Spleen (tissue), 7 donors: ENCODE measurements at regions not wholly inside any gene's neighbourhood (a gene's known extent, or its start where the extent isn't known, plus 50 kb on each side); places are given as distances from the start of the nearest gene placed in this dataset.

Experiments used
- POLR2A ChIP-seq, 3 donors: fragments of 450-650 bp; IDR thresholded peaks; one replicate each; pipeline ENCODE4 v1.5.1; 2017; ENCODE audit warnings: antibody characterized with exemption in 3 of 3, mild to moderate bottlenecking in 1 of 3
- POLR2AphosphoS5 ChIP-seq, 3 donors: sonication (generic); formaldehyde crosslinking; IDR thresholded peaks; one replicate each; pipeline ENCODE4 v1.5.1; 2017; ENCODE audit warnings: antibody characterized with exemption in 3 of 3
- TF ChIP-seq, protein P1 (sequence below), 11 experiments: fragments of 200-600 bp in 7 of 11; fragments of 450-650 bp in 4 of 11; sonication (generic) in 4 of 11; IDR thresholded peaks in 8 of 11; conservative IDR thresholded peaks in 3 of 11; 1 replicate in 7 of 11; 2 replicates in 4 of 11; pipeline versions ENCODE4 v1.4.0 to v1.8.0; 2016 to 2021; ENCODE audit warnings: antibody characterized with exemption in 11 of 11, inconsistent platforms in 4 of 11, mild to moderate bottlenecking in 1 of 11
- donor health status: DM: no; HTN: no; CAD: no; lungs with moderate emphysema.
- donor health status: DM: no; HTN: no; CAD: no.
- donor health status: DM: no; HTN: no; CAD: no.

DNA sequence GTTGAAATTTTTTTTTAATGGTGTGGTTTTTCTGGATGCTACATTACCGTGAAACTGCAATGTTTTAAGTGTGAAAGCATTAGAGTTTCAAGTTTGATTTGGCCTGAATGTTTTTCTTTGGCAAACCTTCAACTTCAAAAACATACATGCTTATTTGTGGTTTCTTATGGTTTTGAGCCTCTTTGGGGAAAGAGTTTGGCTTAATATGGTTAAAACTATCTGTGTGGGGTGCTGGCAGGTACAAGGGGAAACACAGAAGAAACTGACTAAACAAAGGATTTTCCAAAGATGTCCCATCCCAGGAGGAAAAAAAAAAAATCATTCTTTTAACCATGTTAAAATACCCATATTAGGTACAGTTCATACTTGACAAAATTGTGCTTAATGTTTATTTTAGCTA is 121.1 kb downstream of the HGF start:
- TF ChIP-seq POLR2A (IDR thresholded peaks at IDR 0.05) (no peak), POLR2AphosphoS5 (IDR thresholded peaks at IDR 0.05) (no peak)
- TF ChIP-seq, protein P1, sequence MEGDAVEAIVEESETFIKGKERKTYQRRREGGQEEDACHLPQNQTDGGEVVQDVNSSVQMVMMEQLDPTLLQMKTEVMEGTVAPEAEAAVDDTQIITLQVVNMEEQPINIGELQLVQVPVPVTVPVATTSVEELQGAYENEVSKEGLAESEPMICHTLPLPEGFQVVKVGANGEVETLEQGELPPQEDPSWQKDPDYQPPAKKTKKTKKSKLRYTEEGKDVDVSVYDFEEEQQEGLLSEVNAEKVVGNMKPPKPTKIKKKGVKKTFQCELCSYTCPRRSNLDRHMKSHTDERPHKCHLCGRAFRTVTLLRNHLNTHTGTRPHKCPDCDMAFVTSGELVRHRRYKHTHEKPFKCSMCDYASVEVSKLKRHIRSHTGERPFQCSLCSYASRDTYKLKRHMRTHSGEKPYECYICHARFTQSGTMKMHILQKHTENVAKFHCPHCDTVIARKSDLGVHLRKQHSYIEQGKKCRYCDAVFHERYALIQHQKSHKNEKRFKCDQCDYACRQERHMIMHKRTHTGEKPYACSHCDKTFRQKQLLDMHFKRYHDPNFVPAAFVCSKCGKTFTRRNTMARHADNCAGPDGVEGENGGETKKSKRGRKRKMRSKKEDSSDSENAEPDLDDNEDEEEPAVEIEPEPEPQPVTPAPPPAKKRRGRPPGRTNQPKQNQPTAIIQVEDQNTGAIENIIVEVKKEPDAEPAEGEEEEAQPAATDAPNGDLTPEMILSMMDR (IDR thresholded peaks at IDR 0.05 in 8 of 11, conservative IDR thresholded peaks at IDR 0.05 in 3 of 11): no peak
